ENCODE measurements at regions not wholly inside any gene's neighbourhood (a gene's known extent, or its start where the extent isn't known, plus 50 kb on each side); places are given as distances from the start of the nearest gene placed in this dataset.

DNA sequence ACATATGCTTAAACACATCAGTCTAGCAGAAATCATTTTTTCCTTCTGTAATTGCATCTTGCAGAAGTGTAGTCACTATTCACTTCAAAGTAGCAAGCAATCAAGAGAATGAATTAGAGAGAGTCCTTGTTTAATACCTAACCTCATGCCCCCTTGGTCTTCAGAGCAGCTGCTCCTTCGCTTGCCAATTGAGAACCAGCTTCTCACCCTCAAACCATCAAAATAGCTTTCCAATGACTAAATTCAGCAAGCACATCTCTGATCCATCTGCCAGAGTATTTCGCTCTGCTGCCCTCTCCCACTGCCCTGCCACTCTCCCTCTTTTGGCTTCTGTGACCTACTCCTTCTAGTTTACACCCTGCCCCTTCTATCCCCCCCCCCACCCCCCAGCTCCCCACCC lies 120.7 kb upstream of the AGAP1 start:
- TF ChIP-seq CTCF (IDR thresholded peaks at IDR 0.05) (no peak), POLR2A (IDR thresholded peaks at IDR 0.05) (no peak)
